ENCODE measurements at regions not wholly inside any gene's neighbourhood (a gene's known extent, or its start where the extent isn't known, plus 50 kb on each side); places are given as distances from the start of the nearest gene placed in this dataset.

DNA sequence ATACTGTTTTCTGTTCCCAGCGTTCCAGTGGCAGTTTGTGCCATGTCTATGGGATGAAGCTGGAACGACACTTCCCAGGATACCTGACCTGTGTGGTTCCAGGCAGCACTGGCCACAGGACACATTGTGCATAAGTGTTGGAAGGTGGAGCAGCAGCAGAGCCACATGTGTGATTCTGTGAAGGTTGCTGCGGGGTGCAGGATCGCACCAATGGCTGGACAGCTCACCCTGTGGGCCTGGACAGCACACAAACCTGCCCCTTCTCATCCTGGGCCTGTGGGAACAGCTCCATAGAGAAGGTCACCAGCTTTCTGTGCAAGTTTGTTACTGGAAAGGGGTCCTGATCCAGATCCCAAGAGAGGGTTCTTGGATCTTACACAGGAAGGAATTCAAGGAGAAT is 252.2 kb upstream of the RAB6C start:
- TF ChIP-seq POLR2A (IDR thresholded peaks at IDR 0.05) = no peak
- TF ChIP-seq, protein P1, sequence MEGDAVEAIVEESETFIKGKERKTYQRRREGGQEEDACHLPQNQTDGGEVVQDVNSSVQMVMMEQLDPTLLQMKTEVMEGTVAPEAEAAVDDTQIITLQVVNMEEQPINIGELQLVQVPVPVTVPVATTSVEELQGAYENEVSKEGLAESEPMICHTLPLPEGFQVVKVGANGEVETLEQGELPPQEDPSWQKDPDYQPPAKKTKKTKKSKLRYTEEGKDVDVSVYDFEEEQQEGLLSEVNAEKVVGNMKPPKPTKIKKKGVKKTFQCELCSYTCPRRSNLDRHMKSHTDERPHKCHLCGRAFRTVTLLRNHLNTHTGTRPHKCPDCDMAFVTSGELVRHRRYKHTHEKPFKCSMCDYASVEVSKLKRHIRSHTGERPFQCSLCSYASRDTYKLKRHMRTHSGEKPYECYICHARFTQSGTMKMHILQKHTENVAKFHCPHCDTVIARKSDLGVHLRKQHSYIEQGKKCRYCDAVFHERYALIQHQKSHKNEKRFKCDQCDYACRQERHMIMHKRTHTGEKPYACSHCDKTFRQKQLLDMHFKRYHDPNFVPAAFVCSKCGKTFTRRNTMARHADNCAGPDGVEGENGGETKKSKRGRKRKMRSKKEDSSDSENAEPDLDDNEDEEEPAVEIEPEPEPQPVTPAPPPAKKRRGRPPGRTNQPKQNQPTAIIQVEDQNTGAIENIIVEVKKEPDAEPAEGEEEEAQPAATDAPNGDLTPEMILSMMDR (IDR thresholded peaks at IDR 0.05) = no peak

Measured in testis (tissue), 2 donors.